Loucy (cell line): ENCODE measurements at regions not wholly inside any gene's neighbourhood (a gene's known extent, or its start where the extent isn't known, plus 50 kb on each side); places are given as distances from the start of the nearest gene placed in this dataset.

Source experiments
- H2AFZ ChIP-seq: fragments of 200-600 bp; sonication (generic); 2 replicates; pipeline ENCODE4 v1.6.0; 2016; ENCODE audit warnings: antibody characterized with exemption, mild to moderate bottlenecking, low read length, moderate library complexity
- H3F3A ChIP-seq: fragments of 200-600 bp; 2 replicates; pipeline ENCODE4 v1.6.0; 2016; ENCODE audit warnings: antibody characterized with exemption, low read depth, mild to moderate bottlenecking
- H3K27me3 ChIP-seq: fragments of 200-600 bp; sonication (generic); 2 replicates; pipeline ENCODE4 v1.6.1; 2014; ENCODE audit warnings: low read length, mild to moderate bottlenecking; ENCODE audit not compliant: insufficient read depth, poor library complexity, severe bottlenecking
- H3K36me3 ChIP-seq: fragments of 200-600 bp; sonication (generic); 2 replicates; pipeline ENCODE4 v1.6.1; 2016; ENCODE audit warnings: low read length; ENCODE audit not compliant: insufficient read depth
- H3K4me1 ChIP-seq: fragments of 200-600 bp; sonication (generic); 2 replicates; pipeline ENCODE4 v1.5.1; 2014; ENCODE audit warnings: low read length, mild to moderate bottlenecking; ENCODE audit not compliant: insufficient read depth, poor library complexity, severe bottlenecking
- H3K4me2 ChIP-seq: fragments of 200-600 bp; sonication (generic); 2 replicates; pipeline ENCODE4 v1.6.0; 2014; ENCODE audit warnings: antibody characterized with exemption, low read length, low read depth, mild to moderate bottlenecking; ENCODE audit not compliant: poor library complexity, severe bottlenecking
- H3K4me3 ChIP-seq: fragments of 200-600 bp; sonication (generic); 2 replicates; pipeline ENCODE4 v1.5.1; 2014; ENCODE audit warnings: low read length, mild to moderate bottlenecking, mixed read lengths; ENCODE audit not compliant: poor library complexity, severe bottlenecking
- H3K79me2 ChIP-seq: fragments of 200-600 bp; sonication (generic); 2 replicates; pipeline ENCODE4 v1.6.1; 2014; ENCODE audit warnings: low read length; ENCODE audit not compliant: insufficient read depth
- H3K9ac ChIP-seq: fragments of 200-600 bp; sonication (generic); 2 replicates; pipeline ENCODE4 v1.6.0; 2014; ENCODE audit warnings: mild to moderate bottlenecking, low read depth, low read length, moderate library complexity; ENCODE audit not compliant: poor library complexity, severe bottlenecking
- H3K9me2 ChIP-seq: fragments of 200-600 bp; sonication (generic); replicated peaks from 2 replicates; pipeline ENCODE4 v1.6.1; 2016; ENCODE audit warnings: low read depth, low read length, mixed read lengths
- H3K9me3 ChIP-seq: fragments of 200-600 bp; sonication (generic); 2 replicates; pipeline ENCODE4 v1.6.1; 2014; ENCODE audit warnings: mild to moderate bottlenecking, antibody characterized with exemption, low read length, low read depth; ENCODE audit not compliant: insufficient read depth
- H4K20me1 ChIP-seq: fragments of 200-600 bp; sonication (generic); 2 replicates; pipeline ENCODE4 v1.6.0; 2014; ENCODE audit warnings: antibody characterized with exemption, low read length, mild to moderate bottlenecking; ENCODE audit not compliant: insufficient read depth, poor library complexity, severe bottlenecking
- CTCF ChIP-seq: fragments of 200-600 bp; sonication (generic); conservative IDR thresholded peaks from 2 replicates; pipeline ENCODE4 v1.5.1; 2014; ENCODE audit warnings: mild to moderate bottlenecking, antibody characterized with exemption, low read length
- EZH2phosphoT487 ChIP-seq: fragments of 200-600 bp; IDR thresholded peaks from 2 replicates; pipeline ENCODE4 v1.6.1; 2018; ENCODE audit warnings: antibody characterized with exemption, mild to moderate bottlenecking, moderate library complexity, borderline replicate concordance

- no peaks in the 10 kb centered on the region for H3K79me2 ChIP-seq
- H3K4me3 ChIP-seq: no peak overlapping the region
- no peaks in the 10 kb centered on the region; the same call in 1 of the 2 replicates for H3K9me3 ChIP-seq
- H3K9me2 ChIP-seq: no peaks in the 10 kb centered on the region
- no peaks in the 10 kb centered on the region for H3K36me3 ChIP-seq
- no peaks in the 10 kb centered on the region for H4K20me1 ChIP-seq
- no peak overlapping the region for H3K4me2 ChIP-seq
- no peaks in the 10 kb centered on the region for H3K27me3 ChIP-seq
- TF ChIP-seq CTCF (no peak), EZH2phosphoT487 (no peak)
- no peak overlapping the region for H2AFZ ChIP-seq
- H3K4me1 ChIP-seq: no peaks in the 10 kb centered on the region
- H3F3A ChIP-seq: no peaks in the 10 kb centered on the region
- no peak overlapping the region for H3K9ac ChIP-seq
These were observed 160.5 kb upstream of the DIO3 start for GRCh38 chr14:101400830-101401229.

- TF ChIP-seq CTCF (no peak), EZH2phosphoT487 (no peak)
- no peak overlapping the region for H2AFZ ChIP-seq
- H3F3A ChIP-seq: no peaks in the 10 kb centered on the region
- no peaks in the 10 kb centered on the region for H3K36me3 ChIP-seq
- H3K9me3 ChIP-seq: no peaks in the 10 kb centered on the region; the same call in 1 of the 2 replicates
- no peaks in the 10 kb centered on the region for H3K79me2 ChIP-seq
- no peaks in the 10 kb centered on the region for H3K4me1 ChIP-seq
- no peak overlapping the region for H3K9ac ChIP-seq
- no peak overlapping the region for H3K4me3 ChIP-seq
- no peaks in the 10 kb centered on the region for H3K9me2 ChIP-seq
- no peaks in the 10 kb centered on the region for H3K27me3 ChIP-seq
- no peak overlapping the region for H3K4me2 ChIP-seq
- no peaks in the 10 kb centered on the region for H4K20me1 ChIP-seq
These were observed 158.2 kb upstream of the DIO3 start for GRCh38 chr14:101402936-101403660.

- Histone ChIP-seq H4K20me1 (no peaks in the 10 kb centered on the region), H3K9ac (no peak overlapping the region), H3K9me2 (no peaks in the 10 kb centered on the region), H2AFZ (no peak overlapping the region), H3K4me2 (no peak overlapping the region), H3K4me3 (no peak overlapping the region), H3F3A (no peaks in the 10 kb centered on the region), H3K36me3 (no peaks in the 10 kb centered on the region), H3K27me3 (no peaks in the 10 kb centered on the region), H3K4me1 (no peaks in the 10 kb centered on the region), H3K9me3 (no peaks in the 10 kb centered on the region), H3K79me2 (no peaks in the 10 kb centered on the region)
- no peak for TF ChIP-seq CTCF
- no peak for TF ChIP-seq EZH2phosphoT487
These were observed 156.7 kb upstream of the DIO3 start for GRCh38 chr14:101404426-101405170.
